Astrocyte (in vitro differentiated cells and primary cell): ENCODE measurements at regions not wholly inside any gene's neighbourhood (a gene's known extent, or its start where the extent isn't known, plus 50 kb on each side); places are given as distances from the start of the nearest gene placed in this dataset.

Experiments used
- DNase-seq: peaks from one replicate; pipeline ENCODE4 v3.0.0-alpha.2; 2010; ENCODE audit warnings: low read depth
- FAIRE-seq: peaks from 2 replicates; lab custom pipeline; 2011; peaks lifted over from hg19 to GRCh38; lab: Jason Lieb, UNC
- H2AFZ ChIP-seq: 2 replicates; pipeline ENCODE4 v1.6.0; 2012; ENCODE audit warnings: low read depth, low read length, inconsistent platforms
- H3K27ac ChIP-seq: 2 replicates; pipeline ENCODE4 v1.5.1; 2011; ENCODE audit warnings: low read depth, low read length, inconsistent platforms
- H3K27me3 ChIP-seq: 2 replicates; pipeline ENCODE4 v1.6.0; 2011; ENCODE audit warnings: low read length, inconsistent platforms; ENCODE audit not compliant: insufficient read depth
- H3K36me3 ChIP-seq: 2 replicates; pipeline ENCODE4 v1.5.1; 2011; ENCODE audit warnings: low read length, inconsistent platforms; ENCODE audit not compliant: insufficient read depth
- H3K4me1 ChIP-seq: 2 replicates; pipeline ENCODE4 v1.5.1; 2011; ENCODE audit warnings: low read length, inconsistent platforms; ENCODE audit not compliant: insufficient read depth
- H3K4me2 ChIP-seq: 2 replicates; pipeline ENCODE4 v1.6.0; 2012; ENCODE audit warnings: low read length, inconsistent platforms
- H3K4me3 ChIP-seq: 2 replicates; pipeline ENCODE4 v1.5.1; 2011; ENCODE audit warnings: low read depth, mild to moderate bottlenecking, low read length, inconsistent platforms; ENCODE audit not compliant: insufficient read depth
- H3K79me2 ChIP-seq: 2 replicates; pipeline ENCODE4 v1.6.0; 2012; ENCODE audit warnings: mild to moderate bottlenecking, low read length, inconsistent platforms; ENCODE audit not compliant: insufficient read depth
- H3K9ac ChIP-seq: 2 replicates; pipeline ENCODE4 v1.6.0; 2012; ENCODE audit warnings: mild to moderate bottlenecking, low read length, inconsistent platforms
- H3K9me3 ChIP-seq: 2 replicates; pipeline ENCODE4 v1.5.1; 2012; ENCODE audit warnings: low read depth, mild to moderate bottlenecking, low read length, inconsistent platforms; ENCODE audit not compliant: insufficient read depth
- H4K20me1 ChIP-seq: 2 replicates; pipeline ENCODE4 v1.6.0; 2012; ENCODE audit warnings: low read length, inconsistent platforms; ENCODE audit not compliant: insufficient read depth
- H3K27ac Mint-ChIP-seq: one replicate; pipeline ENCODE4 v1.8.0; 2021; ENCODE audit warnings: mild to moderate bottlenecking, mixed read lengths; ENCODE audit not compliant: unreplicated experiment
- H3K27me3 Mint-ChIP-seq: one replicate; pipeline ENCODE4 v1.8.0; 2021; ENCODE audit warnings: low read depth, mixed read lengths; ENCODE audit not compliant: unreplicated experiment
- H3K36me3 Mint-ChIP-seq: one replicate; pipeline ENCODE4 v1.8.0; 2021; ENCODE audit warnings: low read depth, mixed read lengths; ENCODE audit not compliant: unreplicated experiment
- H3K4me1 Mint-ChIP-seq: one replicate; pipeline ENCODE4 v1.8.0; 2021; ENCODE audit warnings: low read depth, mixed read lengths; ENCODE audit not compliant: unreplicated experiment
- H3K4me3 Mint-ChIP-seq: one replicate; pipeline ENCODE4 v1.8.0; 2021; ENCODE audit warnings: mild to moderate bottlenecking, moderate library complexity, mixed read lengths; ENCODE audit not compliant: unreplicated experiment
- H3K9me3 Mint-ChIP-seq: one replicate; pipeline ENCODE4 v1.8.0; 2021; ENCODE audit warnings: mild to moderate bottlenecking, mixed read lengths; ENCODE audit not compliant: unreplicated experiment
- EZH2 ChIP-seq: IDR thresholded peaks from 2 replicates; pipeline ENCODE4 v1.6.1; 2012; ENCODE audit warnings: mild to moderate bottlenecking, low read length, inconsistent platforms; ENCODE audit not compliant: insufficient read depth
- TF ChIP-seq, protein P1 (sequence below): IDR thresholded peaks from 2 replicates; pipeline ENCODE4 v1.5.1; 2011; ENCODE audit warnings: low read depth, mild to moderate bottlenecking, inconsistent platforms, low read length, moderate library complexity; ENCODE audit not compliant: insufficient read depth

DNA sequence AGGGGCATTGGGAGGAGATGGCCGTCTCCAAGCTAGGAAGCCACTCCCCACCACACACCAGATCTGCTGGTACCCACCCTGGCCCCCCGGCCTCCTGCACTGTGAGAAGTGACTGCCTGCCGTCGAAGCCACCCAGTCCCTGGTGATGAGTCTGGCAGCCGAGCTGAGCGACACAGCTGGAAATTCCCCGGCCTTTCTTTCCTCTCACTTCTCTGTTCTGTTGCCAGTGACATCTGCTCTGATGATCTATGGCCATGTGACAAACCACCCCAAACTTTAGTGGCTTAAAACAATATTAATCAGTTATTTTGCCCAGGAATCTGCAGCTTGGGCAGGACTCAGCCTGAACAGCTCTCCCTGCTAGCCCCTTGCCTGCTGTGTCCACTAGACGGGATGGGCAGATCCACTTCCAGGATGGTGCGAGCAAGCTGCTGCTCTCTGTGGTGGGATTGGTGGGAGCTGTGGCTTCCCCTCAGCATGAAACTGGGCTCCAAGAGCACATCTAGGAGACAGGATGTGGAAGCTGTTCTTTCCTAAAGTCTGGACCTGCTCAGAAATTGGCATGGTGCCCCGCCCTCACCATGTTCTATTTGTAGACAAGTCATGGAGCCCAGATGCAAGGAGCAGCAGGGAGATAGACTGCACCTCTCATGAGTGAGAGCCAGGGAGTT lies 211.2 kb downstream of the GADD45G start:
- Histone ChIP-seq H3K4me2 (no peak overlapping the region), H3K4me3 (no peak overlapping the region), H3K27me3 (no peaks in the 10 kb centered on the region), H4K20me1 (no peaks in the 10 kb centered on the region), H3K79me2 (no peaks in the 10 kb centered on the region), H3K27ac (no peak overlapping the region), H3K9me3 (no peaks in the 10 kb centered on the region), H3K36me3 (no peaks in the 10 kb centered on the region), H2AFZ (no peak overlapping the region), H3K9ac (no peak overlapping the region), H3K4me1 (no peaks in the 10 kb centered on the region)
- H3K36me3 Mint-ChIP-seq, result no peaks in the 10 kb centered on the region
- no peak overlapping the region for H3K27ac Mint-ChIP-seq
- FAIRE-seq, result no peak
- peaks cover 45% of the 10 kb centered on the region for H3K27me3 Mint-ChIP-seq
- H3K9me3 Mint-ChIP-seq, result peaks cover 2% of the 10 kb centered on the region
- peaks cover 7% of the 10 kb centered on the region for H3K4me1 Mint-ChIP-seq
- DNase-seq, result no peak
- no peak overlapping the region for H3K4me3 Mint-ChIP-seq
- TF ChIP-seq, protein P1, sequence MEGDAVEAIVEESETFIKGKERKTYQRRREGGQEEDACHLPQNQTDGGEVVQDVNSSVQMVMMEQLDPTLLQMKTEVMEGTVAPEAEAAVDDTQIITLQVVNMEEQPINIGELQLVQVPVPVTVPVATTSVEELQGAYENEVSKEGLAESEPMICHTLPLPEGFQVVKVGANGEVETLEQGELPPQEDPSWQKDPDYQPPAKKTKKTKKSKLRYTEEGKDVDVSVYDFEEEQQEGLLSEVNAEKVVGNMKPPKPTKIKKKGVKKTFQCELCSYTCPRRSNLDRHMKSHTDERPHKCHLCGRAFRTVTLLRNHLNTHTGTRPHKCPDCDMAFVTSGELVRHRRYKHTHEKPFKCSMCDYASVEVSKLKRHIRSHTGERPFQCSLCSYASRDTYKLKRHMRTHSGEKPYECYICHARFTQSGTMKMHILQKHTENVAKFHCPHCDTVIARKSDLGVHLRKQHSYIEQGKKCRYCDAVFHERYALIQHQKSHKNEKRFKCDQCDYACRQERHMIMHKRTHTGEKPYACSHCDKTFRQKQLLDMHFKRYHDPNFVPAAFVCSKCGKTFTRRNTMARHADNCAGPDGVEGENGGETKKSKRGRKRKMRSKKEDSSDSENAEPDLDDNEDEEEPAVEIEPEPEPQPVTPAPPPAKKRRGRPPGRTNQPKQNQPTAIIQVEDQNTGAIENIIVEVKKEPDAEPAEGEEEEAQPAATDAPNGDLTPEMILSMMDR, result no peak
- TF ChIP-seq EZH2, result no peak

- Mint-ChIP-seq H3K9me3 (peaks cover 2% of the 10 kb centered on the region), H3K36me3 (no peaks in the 10 kb centered on the region), H3K27ac (no peak overlapping the region), H3K4me3 (no peak overlapping the region), H3K27me3 (peaks cover 42% of the 10 kb centered on the region), H3K4me1 (peaks cover 12% of the 10 kb centered on the region)
- Histone ChIP-seq H3K79me2 (no peaks in the 10 kb centered on the region), H3K4me3 (no peak overlapping the region), H3K9ac (no peak overlapping the region), H3K4me2 (no peak overlapping the region), H4K20me1 (no peaks in the 10 kb centered on the region), H2AFZ (no peak overlapping the region), H3K27ac (no peak overlapping the region), H3K4me1 (no peaks in the 10 kb centered on the region), H3K27me3 (no peaks in the 10 kb centered on the region), H3K36me3 (no peaks in the 10 kb centered on the region), H3K9me3 (no peaks in the 10 kb centered on the region)
- TF ChIP-seq EZH2, result no peak
- TF ChIP-seq, protein P1, result no peak
- no peak for DNase-seq
- no peak for FAIRE-seq
Measured at GRCh38 chr9:89817151-89817950, 212.5 kb downstream of the GADD45G start.
